ENCODE measurements at regions not wholly inside any gene's neighbourhood (a gene's known extent, or its start where the extent isn't known, plus 50 kb on each side); places are given as distances from the start of the nearest gene placed in this dataset.

DNA sequence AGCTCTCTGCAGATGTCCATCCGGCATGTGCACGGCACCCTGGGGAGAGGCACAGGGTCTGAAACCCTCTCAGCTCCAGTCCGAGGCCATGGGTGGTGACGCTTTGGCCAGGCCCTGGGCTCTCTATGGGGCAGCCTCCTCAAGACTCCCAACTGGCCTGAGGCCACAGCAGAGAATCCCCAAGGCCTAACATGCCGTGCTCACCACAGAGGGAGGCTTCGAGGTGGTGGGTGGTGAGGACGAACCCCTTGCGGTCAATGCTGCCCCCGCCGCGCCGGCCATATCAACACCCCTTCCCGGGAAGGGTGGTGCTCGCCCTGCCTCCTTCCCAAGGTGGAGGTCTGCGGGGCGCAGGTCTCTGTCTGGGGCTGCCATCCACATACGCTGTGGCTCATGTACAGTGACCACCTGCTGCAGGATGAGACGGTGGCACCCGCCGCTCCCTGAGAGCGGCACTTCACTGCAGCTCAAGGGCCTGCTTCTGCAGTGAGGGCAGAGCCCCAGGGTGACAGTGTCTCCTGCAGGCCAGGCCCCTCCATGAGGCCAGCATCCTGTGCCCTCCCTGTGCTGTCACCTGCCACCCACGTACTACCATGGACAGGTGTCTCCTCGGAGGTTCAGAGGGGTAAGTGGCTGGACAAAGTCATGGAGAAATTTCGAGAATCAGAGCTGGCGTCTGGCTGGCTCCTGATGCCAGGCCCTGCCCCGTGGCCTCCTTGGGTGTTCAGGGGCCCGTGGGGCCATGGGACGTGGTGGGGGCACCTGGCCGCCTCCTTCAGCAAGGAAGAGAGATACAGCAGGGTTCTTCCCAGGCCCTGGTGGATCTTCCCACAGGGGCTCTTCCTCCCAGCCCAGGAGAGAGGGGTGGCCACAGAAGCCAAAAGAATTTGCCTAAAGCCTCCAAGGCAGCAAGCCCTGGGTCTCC is 54.6 kb upstream of the ACSF3 start:
- Histone ChIP-seq H3K4me3 (no peak overlapping the region), H3K36me3 (no peaks in the 10 kb centered on the region), H3K4me1 (no peaks in the 10 kb centered on the region), H3K27ac (replicated peaks) (no peak overlapping the region), H3K27me3 (ENCODE audit: low read depth) (peaks cover 97% of the 10 kb centered on the region), H3K9me3 (replicated peaks) (no peaks in the 10 kb centered on the region)
- intact Hi-C loops (cut with micrococcal nuclease), result no loop called here
- TF ChIP-seq, protein P1, sequence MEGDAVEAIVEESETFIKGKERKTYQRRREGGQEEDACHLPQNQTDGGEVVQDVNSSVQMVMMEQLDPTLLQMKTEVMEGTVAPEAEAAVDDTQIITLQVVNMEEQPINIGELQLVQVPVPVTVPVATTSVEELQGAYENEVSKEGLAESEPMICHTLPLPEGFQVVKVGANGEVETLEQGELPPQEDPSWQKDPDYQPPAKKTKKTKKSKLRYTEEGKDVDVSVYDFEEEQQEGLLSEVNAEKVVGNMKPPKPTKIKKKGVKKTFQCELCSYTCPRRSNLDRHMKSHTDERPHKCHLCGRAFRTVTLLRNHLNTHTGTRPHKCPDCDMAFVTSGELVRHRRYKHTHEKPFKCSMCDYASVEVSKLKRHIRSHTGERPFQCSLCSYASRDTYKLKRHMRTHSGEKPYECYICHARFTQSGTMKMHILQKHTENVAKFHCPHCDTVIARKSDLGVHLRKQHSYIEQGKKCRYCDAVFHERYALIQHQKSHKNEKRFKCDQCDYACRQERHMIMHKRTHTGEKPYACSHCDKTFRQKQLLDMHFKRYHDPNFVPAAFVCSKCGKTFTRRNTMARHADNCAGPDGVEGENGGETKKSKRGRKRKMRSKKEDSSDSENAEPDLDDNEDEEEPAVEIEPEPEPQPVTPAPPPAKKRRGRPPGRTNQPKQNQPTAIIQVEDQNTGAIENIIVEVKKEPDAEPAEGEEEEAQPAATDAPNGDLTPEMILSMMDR (IDR thresholded peaks at IDR 0.05; ENCODE audit: borderline replicate concordance), result no peak
- no peak for DNase-seq

DNA sequence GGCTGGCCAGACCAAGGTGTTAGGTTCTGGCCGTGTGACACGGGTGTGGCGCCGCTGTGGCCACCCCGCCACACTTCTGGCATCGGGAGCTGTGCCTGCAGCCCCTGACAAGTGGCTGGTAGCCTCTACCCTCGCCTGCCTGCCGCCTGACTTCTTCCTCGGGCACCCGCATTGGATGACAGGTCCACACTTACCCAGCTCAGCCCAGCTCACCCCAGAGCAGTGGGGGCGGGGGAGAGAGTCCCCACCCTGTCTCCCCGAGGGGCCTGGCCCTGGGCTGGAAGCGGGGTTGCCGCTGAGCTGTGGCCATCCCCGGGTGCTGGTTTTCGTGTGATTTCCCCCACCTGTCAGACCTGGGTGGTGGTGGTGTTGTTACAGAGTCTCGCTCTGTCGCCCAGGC is 53.9 kb upstream of the ACSF3 start:
- no peak overlapping the region for H3K4me3 ChIP-seq
- H3K9me3 ChIP-seq (replicated peaks), result no peaks in the 10 kb centered on the region
- TF ChIP-seq, protein P1 (IDR thresholded peaks at IDR 0.05; ENCODE audit: borderline replicate concordance), result no peak
- intact Hi-C loops (cut with micrococcal nuclease), result no loop called here
- H3K4me1 ChIP-seq, result no peaks in the 10 kb centered on the region
- no peaks in the 10 kb centered on the region for H3K36me3 ChIP-seq
- peaks cover 97% of the 10 kb centered on the region for H3K27me3 ChIP-seq (ENCODE audit: low read depth)
- no peak overlapping the region for H3K27ac ChIP-seq (replicated peaks)
- no peak for DNase-seq

DNA sequence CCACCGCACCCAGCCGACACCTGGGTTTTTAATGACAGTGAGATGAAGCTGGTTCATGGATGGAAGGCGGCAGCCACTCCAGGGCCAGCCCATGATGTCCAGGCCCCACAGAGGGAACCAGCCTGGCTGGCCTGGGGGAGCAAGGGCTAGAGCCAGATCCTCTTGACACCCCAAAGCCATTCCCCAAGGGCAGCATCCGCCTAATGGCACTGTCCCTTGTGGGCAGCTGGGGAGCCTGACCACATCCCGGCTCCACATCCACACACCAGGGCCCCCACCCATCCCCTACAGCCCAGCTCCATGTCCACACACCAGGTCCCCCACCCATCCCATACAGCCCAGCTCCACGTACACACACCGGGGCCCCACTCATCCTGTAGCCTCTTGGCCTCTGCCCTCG is 53.3 kb upstream of the ACSF3 start:
- Histone ChIP-seq H3K9me3 (replicated peaks) (no peaks in the 10 kb centered on the region), H3K4me1 (no peaks in the 10 kb centered on the region), H3K4me3 (no peak overlapping the region), H3K27ac (replicated peaks) (no peak overlapping the region), H3K27me3 (ENCODE audit: low read depth) (peaks cover 97% of the 10 kb centered on the region), H3K36me3 (no peaks in the 10 kb centered on the region)
- intact Hi-C loops (cut with micrococcal nuclease), result no loop called here
- TF ChIP-seq, protein P1 (IDR thresholded peaks at IDR 0.05; ENCODE audit: borderline replicate concordance), result no peak
- no peak for DNase-seq

DNA sequence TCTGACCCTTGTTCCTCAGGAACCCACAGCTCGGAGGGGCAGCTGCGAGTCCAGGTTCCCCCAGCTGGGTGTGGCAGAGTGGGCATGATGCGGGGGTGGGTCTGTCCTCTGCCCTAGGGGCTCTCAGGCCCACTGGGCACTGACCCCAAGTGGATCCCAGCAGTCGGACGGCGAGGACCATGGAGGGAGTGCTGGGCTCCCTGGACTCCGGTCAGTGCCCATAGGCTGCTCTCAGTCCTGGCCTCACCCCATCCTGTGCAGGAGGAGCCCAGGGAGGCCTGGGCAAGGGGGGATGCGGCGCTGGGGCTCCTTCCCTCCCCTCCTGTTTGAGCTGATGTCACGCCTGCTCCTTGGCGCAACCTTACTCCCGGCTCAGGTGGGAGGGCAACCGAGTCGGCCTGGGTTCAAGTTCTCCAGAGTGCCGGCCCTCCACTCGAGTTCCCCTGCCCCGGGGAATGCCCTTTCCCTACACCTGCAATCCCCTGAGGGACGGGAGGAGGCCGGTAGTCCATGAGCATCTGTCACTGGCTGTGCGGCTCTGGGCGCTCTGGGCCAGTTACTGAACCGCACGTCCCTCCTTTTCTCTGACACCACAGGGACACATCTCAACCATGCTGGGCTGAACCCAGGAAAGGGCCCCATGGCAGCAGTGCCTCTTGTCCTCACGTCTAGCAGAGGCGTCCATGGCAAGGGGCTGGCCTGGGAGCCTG is 52.6 kb upstream of the ACSF3 start:
- DNase-seq, result no peak
- H3K4me1 ChIP-seq, result no peaks in the 10 kb centered on the region
- H3K4me3 ChIP-seq, result no peak overlapping the region
- peaks cover 97% of the 10 kb centered on the region for H3K27me3 ChIP-seq (ENCODE audit: low read depth)
- TF ChIP-seq, protein P1 (IDR thresholded peaks at IDR 0.05; ENCODE audit: borderline replicate concordance), result no peak
- no peaks in the 10 kb centered on the region for H3K9me3 ChIP-seq (replicated peaks)
- H3K27ac ChIP-seq (replicated peaks), result no peak overlapping the region
- no peaks in the 10 kb centered on the region for H3K36me3 ChIP-seq
- intact Hi-C loops (cut with micrococcal nuclease), result no loop called here

DNA sequence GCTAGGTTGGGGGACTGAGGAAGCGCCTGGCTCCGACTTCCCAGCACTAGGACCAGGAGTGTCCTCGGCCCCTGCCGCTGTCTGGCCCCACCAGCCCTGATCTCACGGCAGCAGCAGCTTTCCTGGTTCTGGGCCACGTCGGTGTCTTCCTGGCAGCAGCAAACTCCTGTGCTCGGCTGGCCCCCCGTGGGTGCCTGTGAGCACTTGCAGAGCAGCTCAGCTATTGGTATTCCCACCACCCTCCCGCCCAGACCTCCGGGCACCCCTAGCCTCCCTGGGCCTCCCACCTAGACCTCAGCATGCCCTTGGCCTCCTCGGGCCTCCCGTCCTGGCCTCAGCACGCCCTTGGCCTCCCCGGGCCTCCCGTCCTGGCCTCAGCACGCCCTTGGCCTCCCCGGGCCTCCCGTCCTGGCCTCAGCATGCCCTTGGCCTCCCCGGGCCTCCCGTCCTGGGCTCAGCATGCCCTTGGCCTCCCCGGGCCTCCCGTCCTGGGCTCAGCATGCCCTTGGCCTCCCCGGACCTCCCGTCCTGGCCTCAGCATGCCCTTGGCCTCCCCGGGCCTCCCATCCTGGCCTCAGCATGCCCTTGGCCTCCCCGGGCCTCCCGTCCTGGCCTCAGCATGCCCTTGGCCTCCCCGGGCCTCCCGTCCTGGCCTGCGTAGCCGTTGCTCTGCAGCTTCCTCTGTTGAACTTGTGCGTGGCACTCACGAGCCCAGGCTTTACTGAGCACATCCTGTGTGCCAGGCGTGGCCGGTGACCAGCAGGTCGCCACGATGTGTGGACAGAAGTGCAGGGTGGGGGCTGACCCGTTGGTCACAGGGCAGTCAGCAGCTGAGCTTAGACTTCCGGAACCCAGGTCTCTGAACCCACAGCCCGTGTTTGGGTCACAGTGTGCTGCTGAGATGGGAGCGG is 51.8 kb upstream of the ACSF3 start:
- Histone ChIP-seq H3K4me1 (no peaks in the 10 kb centered on the region), H3K9me3 (replicated peaks) (no peaks in the 10 kb centered on the region), H3K27me3 (ENCODE audit: low read depth) (peaks cover 97% of the 10 kb centered on the region), H3K27ac (replicated peaks) (no peak overlapping the region), H3K4me3 (no peak overlapping the region), H3K36me3 (no peaks in the 10 kb centered on the region)
- intact Hi-C loops (cut with micrococcal nuclease), result no loop called here
- no peak for DNase-seq
- TF ChIP-seq, protein P1 (IDR thresholded peaks at IDR 0.05; ENCODE audit: borderline replicate concordance), result no peak
